HG03095 (cell line): ENCODE measurements at regions not wholly inside any gene's neighbourhood (a gene's known extent, or its start where the extent isn't known, plus 50 kb on each side); places are given as distances from the start of the nearest gene placed in this dataset.
"Not testable (repeated sequence)": the region's sequence is repeated elsewhere in the genome, so short reads cannot be mapped to it uniquely, and the experiment has no call there.

Experiments
- ATAC-seq: cut with Tn5 transposase; IDR thresholded peaks from one replicate; pipeline ENCODE4 v1.9.1; 2021; ENCODE audit warnings: moderate library complexity; ENCODE audit not compliant: unreplicated experiment

- ATAC-seq: no peak
Measured at GRCh38 chr13:61670384-61671161, 254.9 kb upstream of the PCDH20 start.

GRCh38 chr13:61664801-61665705 lies 249.4 kb upstream of the PCDH20 start:
- ATAC-seq: no peak

- no peak for ATAC-seq
Measured at GRCh38 chr13:61654481-61654880, 238.8 kb upstream of the PCDH20 start.

GRCh38 chr13:61648547-61648946 lies 232.9 kb upstream of the PCDH20 start:
- ATAC-seq: no peak

- no peak for ATAC-seq
Measured at GRCh38 chr13:61612192-61612591, 196.5 kb upstream of the PCDH20 start.

- no peak for ATAC-seq
Measured at GRCh38 chr13:61608138-61608537, 192.5 kb upstream of the PCDH20 start.

GRCh38 chr13:61600360-61601033 lies 184.8 kb upstream of the PCDH20 start:
- ATAC-seq: no peak

- ATAC-seq: no peak
Measured at GRCh38 chr13:61592489-61592888, 176.8 kb upstream of the PCDH20 start.

GRCh38 chr13:61575973-61576372 lies 160.3 kb upstream of the PCDH20 start:
- ATAC-seq: no peak

- no peak for ATAC-seq
Measured at GRCh38 chr13:61563645-61564044, 148.0 kb upstream of the PCDH20 start.

GRCh38 chr13:61546911-61547310 lies 131.3 kb upstream of the PCDH20 start:
- no peak for ATAC-seq

GRCh38 chr13:61546413-61546812 lies 130.8 kb upstream of the PCDH20 start:
- ATAC-seq: no peak

- ATAC-seq: no peak
Measured at GRCh38 chr13:61536433-61536832, 120.8 kb upstream of the PCDH20 start.

- ATAC-seq: no peak
Measured at GRCh38 chr13:61531383-61532065, 115.9 kb upstream of the PCDH20 start.

- not testable (repeated sequence) for ATAC-seq
Measured at GRCh38 chr13:61519214-61519613, 103.6 kb upstream of the PCDH20 start.

- no peak for ATAC-seq
Measured at GRCh38 chr13:61508936-61509335, 93.3 kb upstream of the PCDH20 start.

GRCh38 chr13:61500176-61500575 lies 84.5 kb upstream of the PCDH20 start:
- no peak for ATAC-seq

- no peak for ATAC-seq
Measured at GRCh38 chr13:61495648-61496047, 80.0 kb upstream of the PCDH20 start.

- not testable (repeated sequence) for ATAC-seq
Measured at GRCh38 chr13:61493556-61493955, 77.9 kb upstream of the PCDH20 start.

GRCh38 chr13:61486496-61486895 lies 70.8 kb upstream of the PCDH20 start:
- no peak for ATAC-seq
